Neuronal stem cell (in vitro differentiated cells): ENCODE measurements at regions not wholly inside any gene's neighbourhood (a gene's known extent, or its start where the extent isn't known, plus 50 kb on each side); places are given as distances from the start of the nearest gene placed in this dataset.

Experiments
- DNase-seq: peaks from one replicate; pipeline ENCODE4 v3.0.0-alpha.2; 2013; ENCODE audit warnings: low spot score
- H2AFZ ChIP-seq: one replicate; pipeline ENCODE4 v1.6.1; 2013; ENCODE audit warnings: mild to moderate bottlenecking, low read length, inconsistent platforms
- H2AK5ac ChIP-seq: 2 replicates; pipeline ENCODE4 v1.6.1; 2013; ENCODE audit warnings: low read depth, mild to moderate bottlenecking, inconsistent platforms, low read length, moderate library complexity, mixed read lengths
- H2BK120ac ChIP-seq: 2 replicates; pipeline ENCODE4 v1.6.1; 2013; ENCODE audit warnings: low read depth, mild to moderate bottlenecking, inconsistent platforms, low read length, moderate library complexity, mixed read lengths
- H2BK12ac ChIP-seq: one replicate; pipeline ENCODE4 v1.6.1; 2013; ENCODE audit warnings: low read length, inconsistent platforms
- H2BK15ac ChIP-seq: 2 replicates; pipeline ENCODE4 v1.6.1; 2013; ENCODE audit warnings: mild to moderate bottlenecking, low read length, inconsistent platforms, mixed read lengths
- H2BK5ac ChIP-seq: one replicate; pipeline ENCODE4 v1.6.1; 2013; ENCODE audit warnings: inconsistent platforms, mild to moderate bottlenecking, low read length, moderate library complexity
- H3K14ac ChIP-seq: one replicate; pipeline ENCODE4 v1.6.1; 2013; ENCODE audit warnings: low read length, inconsistent platforms
- H3K18ac ChIP-seq: 2 replicates; pipeline ENCODE4 v1.6.1; 2013; ENCODE audit warnings: low read length, inconsistent platforms
- H3K23ac ChIP-seq: 2 replicates; pipeline ENCODE4 v1.6.1; 2013; ENCODE audit warnings: low read depth, mild to moderate bottlenecking, mixed read lengths, low read length, inconsistent platforms; ENCODE audit not compliant: poor library complexity
- H3K27ac ChIP-seq: replicated peaks from 3 replicates; pipeline ENCODE4 v1.5.1; 2013; ENCODE audit warnings: low read length, inconsistent platforms
- H3K27me3 ChIP-seq, 3 experiments: 2 replicates each; pipeline ENCODE4 v1.6.1; 2013; ENCODE audit warnings: low read length in 3 of 3, mild to moderate bottlenecking in 2 of 3, inconsistent platforms in 1 of 3, low read depth in 1 of 3, mixed read lengths in 1 of 3, moderate library complexity in 1 of 3; ENCODE audit not compliant: control insufficient read depth in 3 of 3, insufficient read depth in 3 of 3
- H3K36me3 ChIP-seq, 2 donors: replicated peaks in 1 of 2; 2 replicates each; pipeline ENCODE4 v1.6.1; 2013; ENCODE audit warnings: low read length in 2 of 2; ENCODE audit not compliant: control insufficient read depth in 2 of 2, insufficient read depth in 2 of 2
- H3K4ac ChIP-seq: 2 replicates; pipeline ENCODE4 v1.6.1; 2013; ENCODE audit warnings: inconsistent platforms, mild to moderate bottlenecking, low read length, moderate library complexity
- H3K4me1 ChIP-seq, 2 donors: 1 replicate in 1 of 2; 2 replicates in 1 of 2; pipeline ENCODE4 v1.6.1; 2013; ENCODE audit warnings: low read length in 2 of 2, low read depth in 1 of 2; ENCODE audit not compliant: control insufficient read depth in 2 of 2, insufficient read depth in 1 of 2
- H3K4me2 ChIP-seq: one replicate; pipeline ENCODE4 v1.6.1; 2013; ENCODE audit warnings: mild to moderate bottlenecking, low read length, inconsistent platforms; ENCODE audit not compliant: insufficient read depth, poor library complexity, severe bottlenecking
- H3K4me3 ChIP-seq, 2 donors: 2 replicates each; pipeline ENCODE4 v1.5.1; 2013; ENCODE audit warnings: low read length in 2 of 2, mild to moderate bottlenecking in 2 of 2, inconsistent platforms in 1 of 2, moderate library complexity in 1 of 2
- H3K79me1 ChIP-seq: one replicate; pipeline ENCODE4 v1.6.1; 2013; ENCODE audit warnings: low read depth, mild to moderate bottlenecking, inconsistent platforms, low read length, moderate library complexity
- H3K9ac ChIP-seq: one replicate; pipeline ENCODE4 v1.6.1; 2013; ENCODE audit warnings: mild to moderate bottlenecking, low read depth, low read length, inconsistent platforms; ENCODE audit not compliant: poor library complexity
- H3K9me3 ChIP-seq, 2 donors: replicated peaks in 1 of 2; 2 replicates each; pipeline versions ENCODE3 to v1.6.1; 2013; ENCODE audit warnings: low read length in 2 of 2, mild to moderate bottlenecking in 2 of 2, inconsistent platforms in 1 of 2, low read depth in 1 of 2, mixed read lengths in 1 of 2, moderate library complexity in 1 of 2; ENCODE audit not compliant: control insufficient read depth in 2 of 2, insufficient read depth in 1 of 2
- H4K8ac ChIP-seq: one replicate; pipeline ENCODE4 v1.6.1; 2013; ENCODE audit warnings: low read depth, mild to moderate bottlenecking, inconsistent platforms, low read length, moderate library complexity
- H4K91ac ChIP-seq: one replicate; pipeline ENCODE4 v1.6.1; 2013; ENCODE audit warnings: low read length, low read depth, mild to moderate bottlenecking, inconsistent platforms; ENCODE audit not compliant: poor library complexity
- WGBS, 2 donors: extraction: QIAGEN DNeasy Blood & Tissue Kit; methylation state at CpG; one replicate each; pipeline ENCODE4 v1.1.7; 2013; ENCODE audit warnings: missing lambda C conversion rate in 2 of 2, mixed read lengths in 1 of 2; ENCODE audit not compliant: insufficient read length in 2 of 2, insufficient replicate concordance in 1 of 2; ENCODE audit errors: extremely low coverage in 2 of 2; 5-methylcytosine and 5-hydroxymethylcytosine counted together

- no peak overlapping the region for H3K27ac ChIP-seq
- no peak for DNase-seq
- no peak overlapping the region for H2BK15ac ChIP-seq
- no peak overlapping the region for H3K4me2 ChIP-seq
- no peak overlapping the region for H2AK5ac ChIP-seq
- no peak overlapping the region for H2BK5ac ChIP-seq
- no peaks in the 10 kb centered on the region for H3K27me3 ChIP-seq
- H3K36me3 ChIP-seq, result no peaks in the 10 kb centered on the region
- no peaks in the 10 kb centered on the region for H3K4me1 ChIP-seq
- no peak overlapping the region for H2BK12ac ChIP-seq
- H2AFZ ChIP-seq, result no peak overlapping the region
- no peak overlapping the region for H4K91ac ChIP-seq
- H3K9me3 ChIP-seq, result peaks cover 0 to 7% of the 10 kb centered on the region in 2 donors
- no peak overlapping the region for H3K9ac ChIP-seq
- no peaks in the 10 kb centered on the region for H3K79me1 ChIP-seq
- H3K23ac ChIP-seq, result no peak overlapping the region
- peak overlapping the region; percentile 62 for H3K18ac ChIP-seq
- WGBS, 2 donors, result no CpG with 5 or more reads among the region's 12 CpGs
- H2BK120ac ChIP-seq, result no peak overlapping the region
- no peak overlapping the region for H3K14ac ChIP-seq
- H3K4me3 ChIP-seq, result peak overlapping the region in 1 of 2 donors; percentile 40
- H4K8ac ChIP-seq, result no peak overlapping the region
- no peak overlapping the region for H3K4ac ChIP-seq
Observed at GRCh38 chr13:90613076-90613795, 734.3 kb upstream of the MIR17HG start.

DNA sequence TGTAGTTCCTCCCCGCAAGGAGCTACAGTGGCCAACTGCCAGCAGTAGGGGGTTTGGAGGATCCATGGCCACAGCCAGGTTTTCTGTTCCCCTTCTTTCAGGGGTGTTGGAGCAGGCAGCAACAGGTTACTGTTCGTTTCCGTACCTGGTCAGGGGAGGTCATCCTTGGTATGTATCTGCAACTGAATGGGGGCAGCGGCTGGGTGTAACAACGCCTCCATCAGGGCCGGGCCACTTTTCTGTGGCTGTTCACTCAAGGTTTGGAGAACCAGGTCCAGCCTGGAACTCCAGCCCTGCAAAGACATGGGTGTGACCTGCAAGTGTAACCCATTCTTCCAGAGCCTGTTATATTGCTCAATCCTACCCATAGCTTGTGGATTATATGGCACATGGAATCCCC lies 732.3 kb upstream of the MIR17HG start:
- no CpG with 5 or more reads among the region's 6 CpGs for WGBS, 2 donors
- Histone ChIP-seq H3K14ac (peak overlapping the region; percentile 42), H3K27me3 (no peaks in the 10 kb centered on the region), H3K79me1 (no peaks in the 10 kb centered on the region), H3K4me2 (no peak overlapping the region), H3K27ac (no peak overlapping the region), H3K18ac (no peak overlapping the region), H3K36me3 (no peaks in the 10 kb centered on the region), H3K9ac (no peak overlapping the region), H4K91ac (no peak overlapping the region), H2BK12ac (no peak overlapping the region), H3K4me1 (no peaks in the 10 kb centered on the region), H2BK120ac (no peak overlapping the region), H3K4ac (no peak overlapping the region), H3K4me3 (no peak overlapping the region), H2BK15ac (no peak overlapping the region), H2BK5ac (no peak overlapping the region), H2AK5ac (no peak overlapping the region), H4K8ac (no peak overlapping the region), H2AFZ (no peak overlapping the region), H3K9me3 (peaks cover 0 to 12% of the 10 kb centered on the region in 2 donors), H3K23ac (no peak overlapping the region)
- no peak for DNase-seq

DNA sequence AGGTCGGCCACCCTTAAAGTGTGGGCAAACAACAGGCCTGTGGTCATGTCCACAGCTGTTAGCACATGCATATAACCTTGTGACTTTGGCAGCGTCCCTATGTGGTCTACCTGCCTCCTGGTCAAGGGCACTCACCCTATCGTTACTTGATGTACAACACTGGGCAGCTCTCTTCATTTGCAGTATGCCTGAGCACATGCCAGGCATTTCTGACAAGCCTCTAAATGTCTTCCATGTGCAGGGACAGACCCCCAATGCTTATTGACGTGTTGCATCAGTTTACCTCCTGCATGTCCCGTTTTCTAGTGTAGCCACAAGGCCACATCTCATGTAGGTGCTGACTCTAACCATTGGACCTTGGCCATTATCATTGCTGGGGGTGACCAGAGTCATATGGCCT lies 731.7 kb upstream of the MIR17HG start:
- no peak overlapping the region for H3K23ac ChIP-seq

GRCh38 chr13:90618133-90618532 lies 729.4 kb upstream of the MIR17HG start:
- peaks cover 0 to 12% of the 10 kb centered on the region in 2 donors for H3K9me3 ChIP-seq
- H3K79me1 ChIP-seq, result no peaks in the 10 kb centered on the region
- no peak overlapping the region for H3K23ac ChIP-seq
- no peaks in the 10 kb centered on the region for H3K27me3 ChIP-seq
- H3K4me2 ChIP-seq, result no peak overlapping the region
- H2AFZ ChIP-seq, result no peak overlapping the region
- H3K27ac ChIP-seq, result no peak overlapping the region
- no peak overlapping the region for H4K91ac ChIP-seq
- no peaks in the 10 kb centered on the region for H3K36me3 ChIP-seq
- H3K18ac ChIP-seq, result no peak overlapping the region
- no peak overlapping the region for H4K8ac ChIP-seq
- no peak overlapping the region for H3K4me3 ChIP-seq
- H3K4me1 ChIP-seq, result no peaks in the 10 kb centered on the region
- no peak overlapping the region for H2BK5ac ChIP-seq
- WGBS, 2 donors, result no CpG with 5 or more reads among the region's 2 CpGs
- no peak overlapping the region for H3K4ac ChIP-seq
- no peak overlapping the region for H3K9ac ChIP-seq
- H2AK5ac ChIP-seq, result no peak overlapping the region
- H2BK15ac ChIP-seq, result no peak overlapping the region
- DNase-seq, result no peak
- no peak overlapping the region for H2BK12ac ChIP-seq
- no peak overlapping the region for H3K14ac ChIP-seq
- H2BK120ac ChIP-seq, result no peak overlapping the region

More for the DNA sequence above, 731.7 kb upstream of the MIR17HG start:
- no peak overlapping the region for H3K14ac ChIP-seq
- no peak overlapping the region for H3K4me3 ChIP-seq
- H3K9ac ChIP-seq, result no peak overlapping the region
- no peak overlapping the region for H3K4ac ChIP-seq
- H4K8ac ChIP-seq, result no peak overlapping the region
- no peak overlapping the region for H2BK120ac ChIP-seq
- DNase-seq, result no peak
- no peak overlapping the region for H3K27ac ChIP-seq
- peaks cover 0 to 12% of the 10 kb centered on the region in 2 donors for H3K9me3 ChIP-seq
- H2BK5ac ChIP-seq, result no peak overlapping the region
- H3K4me1 ChIP-seq, result no peaks in the 10 kb centered on the region
- H2BK15ac ChIP-seq, result no peak overlapping the region
- no CpG with 5 or more reads among the region's 5 CpGs for WGBS, 2 donors
- H3K36me3 ChIP-seq, result no peaks in the 10 kb centered on the region
- H3K27me3 ChIP-seq, result no peaks in the 10 kb centered on the region
- H2BK12ac ChIP-seq, result no peak overlapping the region
- H2AFZ ChIP-seq, result no peak overlapping the region
- no peak overlapping the region for H4K91ac ChIP-seq
- no peak overlapping the region for H3K18ac ChIP-seq
- no peak overlapping the region for H2AK5ac ChIP-seq
- H3K79me1 ChIP-seq, result no peaks in the 10 kb centered on the region
- H3K4me2 ChIP-seq, result no peak overlapping the region
